HG03575 (cell line): ENCODE measurements at regions not wholly inside any gene's neighbourhood (a gene's known extent, or its start where the extent isn't known, plus 50 kb on each side); places are given as distances from the start of the nearest gene placed in this dataset.

Experiments
- ATAC-seq: cut with Tn5 transposase; IDR thresholded peaks from one replicate; pipeline ENCODE4 v1.9.1; 2021; ENCODE audit not compliant: unreplicated experiment, insufficient number of reproducible peaks, low FRiP score; ENCODE audit errors: extremely low read depth

GRCh38 chr18:78720456-78721237 lies 259.0 kb upstream of the SALL3 start:
- ATAC-seq = no peak

GRCh38 chr18:78721238-78721875 lies 258.3 kb upstream of the SALL3 start:
- ATAC-seq = no peak

GRCh38 chr18:78721981-78722380 lies 257.6 kb upstream of the SALL3 start:
- no peak for ATAC-seq

DNA sequence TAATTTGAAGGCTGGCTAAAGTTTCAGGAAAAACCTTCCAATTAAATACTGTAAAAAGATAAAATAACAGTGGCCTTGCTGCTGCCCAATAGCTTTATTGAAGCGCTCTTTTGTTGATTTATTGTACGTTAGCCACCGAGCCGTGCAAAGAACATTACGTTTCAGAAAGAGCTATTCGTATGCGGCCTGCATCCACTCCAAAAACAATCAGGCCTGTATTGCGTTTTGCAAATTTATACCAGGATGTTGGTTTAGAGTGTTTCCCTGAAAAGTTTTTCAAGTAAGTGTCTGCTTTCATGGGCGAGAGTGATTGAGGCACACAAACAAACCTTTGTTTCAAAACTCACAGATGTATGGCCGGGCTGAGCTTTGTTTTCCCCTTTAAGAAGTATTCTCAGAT lies 257.2 kb upstream of the SALL3 start:
- ATAC-seq = no peak

DNA sequence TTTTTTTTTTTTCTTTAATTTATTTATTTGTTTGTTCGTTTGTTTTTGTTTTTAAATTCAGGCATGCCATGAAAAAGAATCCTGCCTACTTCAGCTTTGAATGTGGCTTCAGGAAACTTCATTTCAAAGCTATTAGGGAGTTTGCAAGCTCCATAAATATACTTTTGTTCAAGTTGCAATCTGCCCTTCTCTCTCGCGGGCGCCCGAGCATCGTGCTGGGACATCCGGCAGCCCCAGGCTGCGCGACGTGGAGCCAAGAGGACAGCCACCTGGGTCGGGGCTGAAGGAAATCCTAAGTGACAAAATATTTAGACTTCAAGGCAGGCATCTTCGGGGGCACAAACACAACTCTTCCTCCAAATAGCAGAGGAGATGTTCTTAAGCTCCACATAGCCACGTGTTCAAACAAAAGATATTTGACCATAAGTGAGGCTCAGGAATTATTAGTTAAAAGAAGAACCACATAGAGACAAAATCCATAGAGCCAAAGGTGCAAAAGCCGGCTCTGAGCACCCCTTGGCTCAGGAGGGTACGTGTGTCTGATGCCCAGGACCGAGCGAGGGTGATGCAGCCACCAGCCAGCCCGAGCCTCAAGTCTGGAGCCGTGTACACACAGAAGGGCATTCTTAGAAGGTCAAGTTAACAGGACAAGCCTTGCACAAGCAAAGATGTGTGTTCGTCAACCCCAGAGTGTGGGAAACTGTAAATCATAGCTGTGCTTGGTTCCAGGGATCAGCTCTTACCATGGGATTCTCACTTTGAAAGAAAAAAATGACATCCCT lies 256.5 kb upstream of the SALL3 start:
- no peak for ATAC-seq

DNA sequence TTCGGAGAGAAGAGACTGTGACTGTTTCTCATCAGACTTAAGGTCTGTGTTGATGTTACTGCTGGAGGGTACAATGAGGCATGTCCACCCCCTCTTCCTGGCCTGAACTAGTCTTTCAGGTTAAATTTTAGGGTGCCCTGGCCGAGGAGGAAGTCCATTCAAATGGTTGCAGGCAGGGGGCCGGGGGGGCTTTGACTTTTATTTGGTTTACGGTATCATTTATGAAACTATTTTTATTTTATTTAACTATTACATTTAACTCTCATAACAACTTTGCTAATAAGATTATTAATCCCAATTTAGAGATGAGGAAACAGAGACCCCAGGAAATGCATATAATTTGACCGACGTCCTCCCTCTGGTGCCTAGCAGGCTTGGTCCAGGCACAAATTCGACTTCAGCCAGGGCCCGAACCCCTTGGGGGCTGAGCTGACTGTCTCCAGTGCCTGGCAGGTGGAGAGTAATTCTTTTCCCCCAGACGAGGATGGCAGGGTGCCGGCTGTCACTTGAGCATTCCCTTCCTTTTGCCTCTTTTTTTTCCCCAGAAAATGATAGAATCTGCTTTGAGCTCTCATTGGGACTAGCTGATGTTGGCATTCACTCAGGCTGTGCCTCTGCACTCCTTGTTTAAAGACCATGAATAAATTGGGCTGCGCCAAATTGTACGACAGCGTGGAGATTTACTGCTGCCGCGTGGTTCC lies 255.3 kb upstream of the SALL3 start:
- no peak for ATAC-seq

GRCh38 chr18:78725426-78725825 lies 254.2 kb upstream of the SALL3 start:
- ATAC-seq = no peak

DNA sequence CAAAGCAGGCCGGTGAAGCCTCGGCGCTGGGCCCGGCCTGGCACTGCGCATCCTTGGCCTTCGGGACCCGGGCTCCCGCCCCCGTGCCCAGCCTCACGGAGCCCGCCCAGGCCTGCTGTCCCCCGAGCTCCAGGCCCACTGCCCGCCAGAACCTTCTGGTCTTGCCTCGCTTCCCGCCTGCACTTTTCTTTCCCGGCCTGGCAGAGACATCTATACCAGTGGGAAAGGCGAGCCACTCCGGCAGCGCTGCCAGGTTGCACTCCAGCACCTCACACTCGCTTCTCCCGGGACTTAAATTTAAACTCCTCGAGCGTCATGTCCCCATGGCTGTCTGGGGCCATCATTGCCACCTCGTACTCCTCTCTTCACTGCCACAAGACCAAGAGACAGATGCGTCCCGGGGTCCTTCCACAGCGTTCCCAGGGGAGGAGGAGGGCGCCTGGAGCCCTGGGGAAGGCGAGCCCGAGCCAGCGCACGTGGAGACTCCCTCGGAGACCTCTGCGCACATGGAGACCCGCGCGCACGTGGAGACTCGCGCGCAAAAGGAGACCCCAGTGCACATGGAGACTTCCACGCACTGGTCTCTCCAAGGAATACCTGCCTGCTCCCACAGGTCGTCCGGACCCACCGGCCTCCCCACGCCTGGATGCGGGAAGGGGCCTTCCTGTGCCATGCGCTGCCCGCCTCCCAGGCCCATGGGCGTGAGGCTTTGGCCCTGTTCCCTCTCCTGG lies 253.1 kb upstream of the SALL3 start:
- no peak for ATAC-seq

- ATAC-seq = no peak
These were observed 252.4 kb upstream of the SALL3 start for GRCh38 chr18:78727057-78727739.

DNA sequence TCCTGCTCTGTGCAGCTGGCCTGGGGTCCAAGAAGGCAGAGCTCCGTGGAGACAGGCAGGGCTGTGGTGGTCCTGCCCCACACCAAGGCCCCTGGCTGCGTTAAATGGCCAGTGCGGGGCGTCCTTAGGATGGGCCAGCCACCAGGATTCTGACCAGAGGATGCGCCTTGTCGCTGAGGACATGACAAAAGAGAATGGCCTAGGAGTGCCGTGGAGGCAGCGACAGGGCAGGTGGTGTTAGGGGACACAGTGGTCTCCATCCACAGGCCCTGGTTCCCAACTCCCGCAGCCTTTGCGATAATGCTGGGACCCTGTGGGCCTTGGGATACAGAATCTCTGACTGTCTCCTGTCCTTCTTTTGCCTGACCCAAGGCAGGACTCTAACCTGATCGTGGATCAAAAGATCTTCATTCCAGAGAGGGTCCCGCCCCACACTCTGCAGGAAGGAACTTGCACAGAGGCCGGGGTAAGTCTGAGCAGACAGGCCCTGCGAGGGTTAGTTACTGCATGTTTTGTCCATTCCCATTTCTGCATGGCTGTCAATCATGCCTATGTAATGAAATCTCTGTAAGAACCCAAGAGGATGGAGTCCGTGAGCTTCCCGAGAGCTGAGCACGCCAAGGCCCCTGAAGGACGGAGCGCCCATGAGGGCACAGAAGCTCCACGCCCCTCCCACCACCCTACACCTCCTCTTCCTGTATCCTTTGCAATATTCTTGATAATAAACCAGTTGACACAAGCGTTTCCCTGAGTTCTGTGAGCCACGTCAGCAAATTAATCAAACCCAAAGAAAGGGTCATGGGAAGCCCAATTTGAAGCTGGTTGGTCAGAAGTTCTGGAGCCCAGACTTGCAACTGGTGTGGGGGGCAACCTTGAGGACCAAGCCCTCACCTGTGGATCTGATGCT lies 251.5 kb upstream of the SALL3 start:
- no peak for ATAC-seq

- no peak for ATAC-seq
These were observed 250.7 kb upstream of the SALL3 start for GRCh38 chr18:78728784-78729467.

GRCh38 chr18:78730546-78730945 lies 249.1 kb upstream of the SALL3 start:
- no peak for ATAC-seq

- no peak for ATAC-seq
These were observed 248.6 kb upstream of the SALL3 start for GRCh38 chr18:78731016-78731397.

DNA sequence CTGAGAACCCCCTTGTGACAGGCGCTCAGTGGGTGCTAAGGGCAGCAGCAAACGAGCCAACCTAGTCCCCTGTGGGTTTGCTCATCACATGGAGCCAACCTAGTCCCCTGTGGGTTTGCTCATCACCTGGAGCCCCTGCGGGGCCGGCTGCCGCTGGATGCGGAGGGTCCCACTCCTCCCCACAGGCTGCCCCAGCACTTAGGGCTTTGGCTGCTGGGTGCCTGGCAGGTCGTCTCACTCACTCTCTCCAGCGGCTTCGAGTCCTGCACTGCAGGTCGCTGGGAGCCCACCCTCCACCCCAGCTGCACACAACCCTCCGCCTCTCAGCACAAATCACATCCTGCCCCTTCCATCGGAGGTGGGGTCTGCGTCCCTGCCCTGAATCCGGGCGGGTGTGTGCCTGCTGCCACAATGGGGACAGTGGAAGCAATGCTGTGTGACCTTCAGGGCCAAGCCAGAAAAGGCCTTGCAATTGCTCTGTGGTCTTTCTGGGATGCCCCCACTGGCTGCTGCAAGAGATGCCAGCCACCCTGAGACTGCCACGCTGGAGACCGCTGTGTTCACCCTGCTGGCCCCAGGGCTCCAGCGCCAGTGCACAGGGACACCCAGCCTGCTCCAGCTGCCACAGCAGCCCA lies 248.1 kb upstream of the SALL3 start:
- no peak for ATAC-seq

DNA sequence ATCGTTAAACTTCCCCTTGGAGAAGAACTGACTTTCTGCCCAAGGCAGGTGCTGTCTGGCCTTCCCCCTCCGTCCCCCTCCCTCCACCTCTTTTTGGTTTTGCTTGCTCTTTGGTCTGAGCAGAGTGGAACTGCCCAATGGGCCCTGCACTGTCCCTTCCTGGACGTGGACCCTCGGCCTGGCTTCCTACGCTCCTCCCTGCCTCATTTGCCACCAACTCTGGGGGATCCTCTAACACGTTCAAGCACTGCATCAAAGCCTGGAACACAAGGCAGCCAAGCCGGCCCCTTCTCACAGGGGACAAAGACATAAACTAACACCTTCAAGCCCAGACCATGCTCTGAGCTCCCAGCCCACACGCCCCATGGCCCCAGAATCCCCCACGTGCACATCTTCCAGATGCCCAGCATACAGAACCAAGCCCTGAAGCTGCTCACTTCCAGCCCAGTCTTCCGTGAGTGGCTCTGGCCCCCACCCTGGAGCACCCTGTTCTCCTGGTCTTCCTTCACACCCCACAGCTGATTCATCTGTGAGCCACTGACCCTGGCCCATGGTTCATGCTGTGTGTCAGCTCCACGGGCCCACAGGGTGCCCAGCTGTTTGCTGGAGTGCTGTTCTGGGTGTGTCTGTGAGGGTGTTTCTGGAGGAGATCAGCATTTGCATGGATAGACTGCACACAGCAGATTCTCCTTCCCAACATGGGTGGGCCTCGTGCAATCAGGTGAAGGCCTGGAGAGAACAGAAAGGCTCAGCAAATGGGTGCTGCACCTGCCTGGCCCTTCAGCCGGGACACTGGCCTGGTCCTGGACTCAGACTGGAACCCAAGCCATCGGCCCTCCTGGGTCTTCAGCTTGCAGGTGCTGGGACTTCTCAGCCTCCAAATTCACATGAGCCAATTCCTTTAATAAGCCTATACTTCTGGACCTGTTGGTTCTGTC lies 247.1 kb upstream of the SALL3 start:
- ATAC-seq = no peak
